CD4-positive, CD25-positive, alpha-beta regulatory T cell (primary cell): ENCODE measurements at regions not wholly inside any gene's neighbourhood (a gene's known extent, or its start where the extent isn't known, plus 50 kb on each side); places are given as distances from the start of the nearest gene placed in this dataset.

Source experiments
- ATAC-seq, 2 donors: fragments of 150-1000 bp; cut with Tn5 transposase; one replicate each; pipeline ENCODE4 v1.10.0; 2021; ENCODE audit warnings: low read depth in 2 of 2, moderate number of reproducible peaks in 2 of 2, moderate library complexity in 1 of 2
- DNase-seq, 3 donors: peaks; one replicate each; pipeline versions ENCODE4 v3.0.0 to v3.0.0-alpha.2; 2012 to 2022; ENCODE audit warnings: mixed read lengths in 1 of 3
- H3K27ac ChIP-seq: one replicate; pipeline ENCODE4 v1.7.0; 2013; ENCODE audit warnings: mild to moderate bottlenecking, low read length; ENCODE audit not compliant: insufficient read depth, poor library complexity, severe bottlenecking
- H3K27me3 ChIP-seq: one replicate; pipeline ENCODE4 v1.7.0; 2013; ENCODE audit warnings: low read length; ENCODE audit not compliant: control insufficient read depth, insufficient read depth
- H3K36me3 ChIP-seq: one replicate; pipeline ENCODE4 v1.7.0; 2013; ENCODE audit warnings: mild to moderate bottlenecking, low read length, moderate library complexity; ENCODE audit not compliant: control insufficient read depth, insufficient read depth
- H3K4me1 ChIP-seq: 2 replicates; pipeline ENCODE4 v1.7.0; 2013; ENCODE audit warnings: mild to moderate bottlenecking, low read length; ENCODE audit not compliant: insufficient read depth, control insufficient read depth, poor library complexity, severe bottlenecking
- H3K4me3 ChIP-seq: one replicate; pipeline ENCODE4 v1.7.0; 2013; ENCODE audit warnings: low read depth, mild to moderate bottlenecking, low read length, moderate library complexity
- H3K9me3 ChIP-seq, 2 experiments: 1 replicate in 1 of 2; 2 replicates in 1 of 2; pipeline ENCODE4 v1.7.0; 2013; ENCODE audit warnings: low read length in 2 of 2, mild to moderate bottlenecking in 1 of 2, moderate library complexity in 1 of 2; ENCODE audit not compliant: control insufficient read depth in 2 of 2
- H3K27ac Mint-ChIP-seq, 3 donors: one replicate each; pipeline ENCODE4 v1.8.0; 2020 to 2022; ENCODE audit warnings: mild to moderate bottlenecking in 3 of 3, mixed read lengths in 3 of 3, moderate library complexity in 2 of 3
- H3K27me3 Mint-ChIP-seq: one replicate; pipeline ENCODE4 v1.8.0; 2022; ENCODE audit warnings: mild to moderate bottlenecking, mixed read lengths
- H3K36me3 Mint-ChIP-seq: one replicate; pipeline ENCODE4 v1.8.0; 2020; ENCODE audit warnings: mixed read lengths
- H3K4me1 Mint-ChIP-seq, 4 donors: one replicate each; pipeline ENCODE4 v1.8.0; 2020 to 2022; ENCODE audit warnings: mixed read lengths in 4 of 4, mild to moderate bottlenecking in 1 of 4
- H3K4me3 Mint-ChIP-seq, 4 donors: one replicate each; pipeline ENCODE4 v1.8.0; 2020 to 2022; ENCODE audit warnings: mild to moderate bottlenecking in 4 of 4, mixed read lengths in 4 of 4, moderate library complexity in 3 of 4
- H3K9me3 Mint-ChIP-seq, 7 donors: one replicate each; pipeline ENCODE4 v1.8.0; 2020 to 2022; ENCODE audit warnings: mixed read lengths in 7 of 7, mild to moderate bottlenecking in 3 of 7, moderate library complexity in 2 of 7

GRCh38 chr7:69122953-69123352, 475.3 kb upstream of the AUTS2 start:
- Mint-ChIP-seq H3K36me3 (no peaks in the 10 kb centered on the region), H3K4me1 (no peaks in the 10 kb centered on the region), H3K4me3 (no peak overlapping the region), H3K9me3 (peaks cover 0 to 14% (median 9%) of the 10 kb centered on the region in 7 donors), H3K27ac (no peak overlapping the region), H3K27me3 (no peaks in the 10 kb centered on the region)
- DNase-seq: no peak
- no peak overlapping the region for H3K27ac ChIP-seq
- H3K9me3 ChIP-seq: no peaks in the 10 kb centered on the region
- ATAC-seq: no peak
- H3K4me1 ChIP-seq: no peaks in the 10 kb centered on the region
- H3K36me3 ChIP-seq: no peaks in the 10 kb centered on the region
- no peaks in the 10 kb centered on the region for H3K27me3 ChIP-seq
- no peak overlapping the region for H3K4me3 ChIP-seq

DNA sequence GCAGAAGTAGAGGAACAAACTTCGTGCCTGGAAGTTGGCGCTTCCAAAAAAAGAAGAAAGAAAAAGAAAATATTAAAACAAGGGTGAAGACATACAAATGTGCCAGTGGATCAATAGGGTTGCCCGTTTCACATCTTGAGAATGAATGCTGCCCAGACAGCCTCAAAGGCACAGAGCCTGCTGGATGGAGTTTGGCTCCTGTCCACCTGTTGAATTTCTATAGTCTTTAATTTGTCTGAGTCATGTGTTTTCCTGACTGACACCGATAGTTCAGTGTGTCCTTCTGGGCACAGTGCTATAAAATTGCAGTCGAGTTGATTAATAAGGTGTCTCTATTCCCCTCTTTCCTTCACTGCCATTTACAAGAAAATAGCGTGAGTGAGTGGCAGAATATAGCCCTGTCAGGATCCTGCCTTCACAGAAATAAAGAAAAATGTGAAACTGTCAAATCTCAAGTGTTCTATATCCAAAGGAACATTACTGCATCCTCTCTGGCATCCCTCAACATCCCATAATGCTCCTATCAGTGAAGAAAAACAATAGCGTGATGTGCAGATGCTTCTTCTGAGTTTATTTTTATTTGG, 471.3 kb upstream of the AUTS2 start:
- Histone ChIP-seq H3K9me3 (no peaks in the 10 kb centered on the region), H3K4me3 (no peak overlapping the region), H3K36me3 (no peaks in the 10 kb centered on the region), H3K27me3 (no peaks in the 10 kb centered on the region), H3K4me1 (no peaks in the 10 kb centered on the region), H3K27ac (no peak overlapping the region)
- H3K27ac Mint-ChIP-seq: no peak overlapping the region
- H3K4me3 Mint-ChIP-seq: no peak overlapping the region
- no peaks in the 10 kb centered on the region for H3K36me3 Mint-ChIP-seq
- H3K27me3 Mint-ChIP-seq: no peaks in the 10 kb centered on the region
- H3K9me3 Mint-ChIP-seq: peaks cover 2 to 17% (median 7%) of the 10 kb centered on the region in 7 donors
- DNase-seq: no peak
- ATAC-seq: no peak
- no peaks in the 10 kb centered on the region for H3K4me1 Mint-ChIP-seq

- DNase-seq (no peak), ATAC-seq (no peak)
- Histone ChIP-seq H3K4me3 (no peak overlapping the region), H3K36me3 (no peaks in the 10 kb centered on the region), H3K27me3 (no peaks in the 10 kb centered on the region), H3K9me3 (no peaks in the 10 kb centered on the region), H3K4me1 (no peaks in the 10 kb centered on the region), H3K27ac (no peak overlapping the region)
- no peaks in the 10 kb centered on the region for H3K27me3 Mint-ChIP-seq
- H3K36me3 Mint-ChIP-seq: no peaks in the 10 kb centered on the region
- no peak overlapping the region for H3K27ac Mint-ChIP-seq
- no peak overlapping the region for H3K4me3 Mint-ChIP-seq
- H3K4me1 Mint-ChIP-seq: no peaks in the 10 kb centered on the region
- peaks cover 4 to 13% (median 9%) of the 10 kb centered on the region in 7 donors for H3K9me3 Mint-ChIP-seq
Measured at GRCh38 chr7:69129524-69129923, 468.8 kb upstream of the AUTS2 start.

- ATAC-seq: no peak
- Mint-ChIP-seq H3K9me3 (peaks cover 4 to 9% (median 8%) of the 10 kb centered on the region in 7 donors), H3K36me3 (no peaks in the 10 kb centered on the region), H3K4me1 (no peaks in the 10 kb centered on the region), H3K27ac (no peak overlapping the region), H3K27me3 (no peaks in the 10 kb centered on the region), H3K4me3 (no peak overlapping the region)
- H3K9me3 ChIP-seq: no peaks in the 10 kb centered on the region
- no peaks in the 10 kb centered on the region for H3K27me3 ChIP-seq
- DNase-seq: no peak
- no peak overlapping the region for H3K4me3 ChIP-seq
- H3K36me3 ChIP-seq: no peaks in the 10 kb centered on the region
- no peak overlapping the region for H3K27ac ChIP-seq
- no peaks in the 10 kb centered on the region for H3K4me1 ChIP-seq
Measured at GRCh38 chr7:69129951-69130350, 468.3 kb upstream of the AUTS2 start.

DNA sequence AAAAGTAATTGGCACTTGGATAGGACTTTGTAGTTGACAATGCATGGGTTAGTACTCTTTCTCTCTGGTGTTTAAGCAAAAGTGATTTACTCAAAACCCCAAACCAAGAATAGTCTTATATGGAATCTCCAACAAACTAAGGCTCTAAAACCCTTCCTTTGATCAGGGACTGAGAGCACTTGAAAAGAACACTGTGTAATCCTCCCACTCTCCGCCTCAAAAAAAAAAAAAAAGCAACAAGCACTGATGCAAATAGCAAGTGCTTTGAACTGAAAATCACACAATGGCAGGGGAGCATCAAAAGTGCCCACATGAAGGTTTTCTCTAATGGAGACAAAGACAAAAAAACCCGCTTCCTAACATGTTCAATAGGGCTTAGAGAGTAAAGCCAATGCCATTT, 467.9 kb upstream of the AUTS2 start:
- H3K9me3 Mint-ChIP-seq: peaks cover 4 to 10% (median 7%) of the 10 kb centered on the region in 7 donors
- no peak overlapping the region for H3K4me3 Mint-ChIP-seq
- Histone ChIP-seq H3K4me1 (no peaks in the 10 kb centered on the region), H3K4me3 (no peak overlapping the region), H3K9me3 (no peaks in the 10 kb centered on the region), H3K27ac (no peak overlapping the region), H3K36me3 (no peaks in the 10 kb centered on the region), H3K27me3 (no peaks in the 10 kb centered on the region)
- ATAC-seq (no peak), DNase-seq (no peak)
- H3K36me3 Mint-ChIP-seq: no peaks in the 10 kb centered on the region
- H3K27ac Mint-ChIP-seq: no peak overlapping the region
- H3K27me3 Mint-ChIP-seq: no peaks in the 10 kb centered on the region
- H3K4me1 Mint-ChIP-seq: no peaks in the 10 kb centered on the region

DNA sequence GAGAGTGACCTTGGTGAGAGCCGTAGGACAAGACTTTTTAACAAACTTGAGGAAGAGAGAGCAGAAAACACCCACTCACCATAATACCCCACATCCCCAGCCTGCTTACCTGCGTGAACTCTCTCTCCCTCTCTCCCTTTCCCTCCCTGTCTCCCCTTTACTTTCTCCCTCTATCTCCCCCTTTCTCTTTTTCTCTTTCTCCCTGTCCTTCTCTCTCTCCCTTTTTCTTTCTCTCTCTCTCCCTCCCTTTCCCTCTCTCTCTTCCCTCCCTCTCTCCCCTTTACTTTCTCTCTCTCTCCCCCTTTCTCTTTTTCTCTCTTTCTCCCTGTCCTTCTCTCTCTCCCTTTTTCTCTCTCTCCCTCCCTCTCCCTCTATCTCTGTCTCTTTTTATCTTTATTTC, 464.0 kb upstream of the AUTS2 start:
- H3K4me1 ChIP-seq: peaks cover 3% of the 10 kb centered on the region
- no peaks in the 10 kb centered on the region for H3K27me3 Mint-ChIP-seq
- H3K4me3 ChIP-seq: no peak overlapping the region
- H3K27ac Mint-ChIP-seq: no peak overlapping the region
- no peaks in the 10 kb centered on the region for H3K36me3 ChIP-seq
- no peaks in the 10 kb centered on the region for H3K36me3 Mint-ChIP-seq
- no peak for ATAC-seq
- H3K27ac ChIP-seq: no peak overlapping the region
- H3K27me3 ChIP-seq: no peaks in the 10 kb centered on the region
- peaks cover 4 to 24% (median 9%) of the 10 kb centered on the region in 7 donors for H3K9me3 Mint-ChIP-seq
- H3K4me1 Mint-ChIP-seq: no peaks in the 10 kb centered on the region
- no peak for DNase-seq
- H3K4me3 Mint-ChIP-seq: no peak overlapping the region
- peaks cover 0 to 5% of the 10 kb centered on the region in 2 experiments for H3K9me3 ChIP-seq

- peaks cover 0 to 18% (median 5%) of the 10 kb centered on the region in 7 donors for H3K9me3 Mint-ChIP-seq
- H3K4me1 ChIP-seq: no peaks in the 10 kb centered on the region
- no peaks in the 10 kb centered on the region for H3K27me3 ChIP-seq
- H3K27ac Mint-ChIP-seq: no peak overlapping the region
- no peaks in the 10 kb centered on the region for H3K36me3 Mint-ChIP-seq
- no peaks in the 10 kb centered on the region for H3K27me3 Mint-ChIP-seq
- H3K36me3 ChIP-seq: no peaks in the 10 kb centered on the region
- no peak overlapping the region for H3K27ac ChIP-seq
- DNase-seq: no peak
- H3K9me3 ChIP-seq: no peaks in the 10 kb centered on the region
- H3K4me3 Mint-ChIP-seq: no peak overlapping the region
- ATAC-seq: no peak
- no peak overlapping the region for H3K4me3 ChIP-seq
- no peaks in the 10 kb centered on the region for H3K4me1 Mint-ChIP-seq
Measured at GRCh38 chr7:69147631-69148030, 450.6 kb upstream of the AUTS2 start.
